Endothelial cell of umbilical vein (primary cell): ENCODE measurements at regions not wholly inside any gene's neighbourhood (a gene's known extent, or its start where the extent isn't known, plus 50 kb on each side); places are given as distances from the start of the nearest gene placed in this dataset.

Source experiments
- CTCF ChIP-seq, 2 donors: IDR thresholded peaks; 1 replicate in 1 of 2; 2 replicates in 1 of 2; pipeline ENCODE4 v1.5.1; 2011; ENCODE audit warnings: low read length in 2 of 2, mild to moderate bottlenecking in 2 of 2, moderate library complexity in 2 of 2, control low read depth in 1 of 2, inconsistent platforms in 1 of 2, low read depth in 1 of 2; ENCODE audit not compliant: insufficient read depth in 1 of 2; ENCODE audit errors: extremely low read depth in 1 of 2
- EZH2 ChIP-seq: IDR thresholded peaks from 2 replicates; pipeline ENCODE4 v1.6.1; 2012; ENCODE audit warnings: borderline replicate concordance, low read depth, mild to moderate bottlenecking, moderate library complexity, low read length, inconsistent platforms; ENCODE audit not compliant: severe bottlenecking
- FOS ChIP-seq: IDR thresholded peaks from 2 replicates; pipeline ENCODE4 v1.6.1; 2011; ENCODE audit warnings: mild to moderate bottlenecking, low read length, moderate library complexity, borderline replicate concordance; ENCODE audit not compliant: insufficient read depth
- GATA2 ChIP-seq: IDR thresholded peaks from 2 replicates; pipeline ENCODE4 v1.7.0; 2011; ENCODE audit warnings: low read depth, mild to moderate bottlenecking, moderate library complexity, mixed read lengths, low read length; ENCODE audit not compliant: insufficient read length, insufficient read depth
- JUN ChIP-seq: IDR thresholded peaks from 2 replicates; pipeline ENCODE4 v1.6.1; 2011; ENCODE audit warnings: borderline replicate concordance, low read depth; ENCODE audit not compliant: insufficient read length, insufficient read depth
- MYC ChIP-seq: IDR thresholded peaks from one replicate; pipeline ENCODE4 v1.6.1; 2011; ENCODE audit warnings: mild to moderate bottlenecking, low read depth, low read length
- POLR2A ChIP-seq: IDR thresholded peaks from 2 replicates; pipeline ENCODE4 v1.6.1; 2012; ENCODE audit warnings: low read depth, mild to moderate bottlenecking, control low read depth, low read length
- POLR2AphosphoS5 ChIP-seq: IDR thresholded peaks from 2 replicates; pipeline ENCODE4 v1.6.1; 2012; ENCODE audit warnings: low read depth, mild to moderate bottlenecking, control low read depth, low read length, moderate library complexity; ENCODE audit not compliant: insufficient read depth
- TF ChIP-seq, protein P1 (sequence below): IDR thresholded peaks from 2 replicates; pipeline ENCODE4 v1.6.1; 2011; ENCODE audit not compliant: insufficient read depth, insufficient read length

GRCh38 chr10:109237682-109238081 lies 685.6 kb downstream of the XPNPEP1 start:
- no peak for TF ChIP-seq POLR2A
- TF ChIP-seq EZH2 = no peak
- no peak for TF ChIP-seq CTCF (IDR thresholded peaks at IDR 0.05; ENCODE audit: extremely low read depth in 1 of 2, insufficient read depth in 1 of 2, low read depth in 1 of 2, low read length in 2 of 2)
- TF ChIP-seq, protein P1, sequence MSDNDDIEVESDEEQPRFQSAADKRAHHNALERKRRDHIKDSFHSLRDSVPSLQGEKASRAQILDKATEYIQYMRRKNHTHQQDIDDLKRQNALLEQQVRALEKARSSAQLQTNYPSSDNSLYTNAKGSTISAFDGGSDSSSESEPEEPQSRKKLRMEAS = no peak
- no peak for TF ChIP-seq MYC
- no peak for TF ChIP-seq POLR2AphosphoS5
- no peak for TF ChIP-seq GATA2
- no peak for TF ChIP-seq JUN
- TF ChIP-seq FOS = no peak
